HG03432 (cell line): ENCODE measurements at regions not wholly inside any gene's neighbourhood (a gene's known extent, or its start where the extent isn't known, plus 50 kb on each side); places are given as distances from the start of the nearest gene placed in this dataset.
"Not testable (repeated sequence)": the region's sequence is repeated elsewhere in the genome, so short reads cannot be mapped to it uniquely, and the experiment has no call there.

Experiments
- ATAC-seq: cut with Tn5 transposase; IDR thresholded peaks from one replicate; pipeline ENCODE4 v1.9.1; 2021; ENCODE audit warnings: mild to moderate bottlenecking, moderate library complexity; ENCODE audit not compliant: unreplicated experiment

GRCh38 chr12:87363497-87364084 lies 665.6 kb downstream of the C12orf50 start:
- no peak for ATAC-seq

DNA sequence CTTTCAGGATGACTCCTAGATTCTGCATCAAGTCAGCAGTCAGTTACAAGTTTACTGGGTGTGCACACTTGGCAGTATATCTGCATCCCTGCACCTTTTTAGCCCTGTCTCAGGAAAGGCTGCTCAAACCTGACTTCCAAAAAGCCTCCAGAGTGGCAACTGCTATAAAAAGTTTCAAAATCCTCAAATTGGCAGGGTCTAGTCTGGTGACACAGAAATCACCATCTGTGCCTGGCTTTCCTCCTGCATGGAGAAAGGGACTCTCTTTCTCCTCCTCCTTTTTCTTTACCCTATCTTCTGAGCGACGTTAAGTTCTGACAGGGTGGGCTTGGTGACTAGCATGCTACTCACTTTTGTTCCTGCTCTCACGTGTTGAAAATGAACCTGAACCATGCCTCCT lies 679.5 kb downstream of the C12orf50 start:
- no peak for ATAC-seq

DNA sequence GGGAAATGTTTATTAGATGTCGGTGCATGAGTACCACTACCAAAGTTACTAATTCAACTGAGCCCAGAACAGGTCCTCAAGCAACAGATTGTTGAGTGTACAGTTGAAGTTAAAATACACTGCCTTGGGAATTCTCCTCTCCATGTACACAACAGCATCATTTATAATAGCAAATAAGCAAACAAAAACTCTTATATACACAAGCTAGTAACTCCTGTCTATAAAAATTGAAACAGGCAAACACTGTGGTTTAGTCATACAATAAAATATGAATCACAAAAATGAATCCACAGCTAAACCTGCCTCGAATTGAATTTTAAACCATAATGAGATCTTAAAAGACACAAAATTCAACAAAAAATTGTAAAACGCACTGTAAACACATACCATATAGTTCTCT lies 681.1 kb downstream of the C12orf50 start:
- no peak for ATAC-seq

DNA sequence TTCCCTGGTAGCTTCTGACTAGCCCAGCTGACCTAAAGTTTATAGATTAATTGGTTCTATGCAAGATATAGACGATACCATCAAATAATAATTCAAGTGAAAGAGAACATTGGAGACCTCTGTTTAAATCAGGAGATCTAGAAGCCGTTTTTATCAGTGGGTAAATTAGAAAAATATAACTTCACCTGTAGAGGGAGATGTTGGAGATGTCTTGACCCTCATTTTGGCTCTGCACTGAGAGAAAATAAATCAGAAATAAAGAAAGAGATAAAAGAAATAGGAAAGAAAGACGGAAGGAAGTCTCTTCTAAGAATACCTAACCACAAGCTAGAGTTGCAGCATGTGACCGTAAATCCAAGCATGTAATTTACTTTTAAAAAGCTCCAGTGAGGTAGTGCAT lies 684.5 kb downstream of the C12orf50 start:
- no peak for ATAC-seq

- no peak for ATAC-seq
Observed at GRCh38 chr12:87338681-87339080, 690.5 kb downstream of the C12orf50 start.

DNA sequence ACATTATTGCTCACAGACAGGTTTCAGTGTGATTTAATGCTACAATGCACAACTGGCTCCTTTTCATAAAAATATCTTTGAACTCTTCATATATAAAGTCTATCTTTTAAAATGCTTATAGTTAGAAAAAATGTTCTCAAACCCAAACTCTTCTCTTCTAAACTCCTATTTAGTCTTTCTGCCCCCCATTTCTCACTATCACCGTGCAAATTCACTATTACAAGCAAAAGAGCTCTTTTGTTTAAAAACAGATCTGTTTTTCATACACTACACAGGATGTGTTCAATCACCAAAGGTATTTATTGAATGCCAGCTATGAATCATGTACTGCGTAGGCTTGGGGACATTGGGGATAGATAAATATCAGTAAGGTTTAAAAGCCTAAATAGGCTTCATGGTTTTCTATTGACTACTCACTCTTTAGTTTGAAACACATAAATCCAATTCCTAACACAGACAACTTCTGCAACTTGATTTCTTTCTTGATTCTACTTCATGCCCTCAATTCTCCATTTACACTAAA lies 692.3 kb downstream of the C12orf50 start:
- ATAC-seq: no peak

DNA sequence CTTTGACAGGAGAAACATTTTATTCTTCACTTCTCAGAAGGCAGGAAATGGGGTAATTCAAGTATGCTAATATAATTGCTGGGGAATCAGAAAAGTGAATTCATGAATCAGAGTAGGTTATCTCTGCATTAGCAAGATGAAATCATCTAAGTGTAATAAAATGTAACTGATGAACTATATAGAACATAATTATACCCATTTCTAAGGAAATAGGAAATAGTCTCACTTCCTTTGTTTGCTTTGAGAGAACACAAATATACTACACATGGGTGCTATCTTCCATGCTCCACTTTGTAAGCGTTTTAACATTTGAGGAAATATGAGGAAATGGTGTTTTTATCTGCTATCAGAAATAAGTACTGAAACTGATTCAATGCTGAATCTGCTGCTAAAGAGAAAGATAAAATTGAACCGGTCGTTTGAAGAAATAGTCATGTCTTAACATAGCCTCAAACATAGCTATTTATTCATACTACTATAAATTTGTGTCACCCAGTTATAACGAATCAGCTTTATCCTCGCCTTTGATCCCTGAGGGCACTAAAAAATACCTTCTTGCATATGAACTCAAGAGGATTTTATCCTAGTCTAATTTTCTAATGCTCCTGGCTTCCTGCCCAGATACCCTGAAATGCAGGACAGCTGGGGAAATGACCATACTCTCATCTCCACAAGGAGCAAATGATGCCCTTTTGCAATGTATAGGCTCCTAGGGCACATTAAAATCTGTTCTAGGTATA lies 696.0 kb downstream of the C12orf50 start:
- no peak for ATAC-seq

DNA sequence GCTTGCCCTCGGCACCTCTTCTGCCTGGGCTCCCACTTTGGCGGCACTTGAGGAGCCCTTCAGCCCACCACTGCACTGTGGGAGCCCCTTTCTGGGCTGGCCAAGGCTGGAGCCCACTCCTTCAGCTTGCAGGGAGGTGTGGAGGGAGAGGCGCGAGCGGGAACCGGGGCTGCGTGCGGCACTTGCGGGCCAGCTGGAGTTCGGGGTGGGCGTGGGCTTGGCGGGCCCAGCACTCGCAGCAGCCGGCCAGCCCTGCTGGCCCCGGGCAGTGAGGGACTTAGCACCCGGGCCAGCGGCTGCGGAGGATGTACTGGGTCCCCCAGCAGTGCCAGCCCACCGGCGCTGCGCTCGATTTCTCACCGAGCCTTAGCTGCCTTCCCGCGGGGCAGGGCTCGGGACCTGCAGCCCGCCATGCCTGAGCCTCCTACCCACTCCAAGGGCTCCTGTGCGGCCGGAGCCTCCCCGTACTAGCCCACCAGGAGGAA lies 699.1 kb downstream of the C12orf50 start:
- ATAC-seq: not testable (repeated sequence)

- ATAC-seq: no peak
Observed at GRCh38 chr12:87329076-87329863, 699.9 kb downstream of the C12orf50 start.

DNA sequence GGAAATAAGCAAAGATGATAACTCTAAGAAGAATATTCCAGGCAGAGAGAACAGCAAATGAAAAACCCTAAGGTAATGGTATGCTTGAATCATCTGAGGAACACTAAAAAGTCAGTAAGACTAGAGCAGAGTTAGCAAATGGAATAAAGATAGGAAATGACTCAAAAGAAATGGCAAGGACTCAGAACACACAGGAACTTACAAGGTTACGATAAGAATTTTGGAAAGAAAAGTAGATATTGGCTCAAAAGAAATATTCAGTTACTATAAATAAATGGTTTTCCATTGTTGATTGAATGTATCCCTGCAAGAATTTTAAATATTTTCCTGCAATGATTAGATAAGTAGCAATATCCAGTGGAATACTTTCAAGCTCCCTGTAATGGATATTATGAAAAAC lies 705.8 kb downstream of the C12orf50 start:
- no peak for ATAC-seq

DNA sequence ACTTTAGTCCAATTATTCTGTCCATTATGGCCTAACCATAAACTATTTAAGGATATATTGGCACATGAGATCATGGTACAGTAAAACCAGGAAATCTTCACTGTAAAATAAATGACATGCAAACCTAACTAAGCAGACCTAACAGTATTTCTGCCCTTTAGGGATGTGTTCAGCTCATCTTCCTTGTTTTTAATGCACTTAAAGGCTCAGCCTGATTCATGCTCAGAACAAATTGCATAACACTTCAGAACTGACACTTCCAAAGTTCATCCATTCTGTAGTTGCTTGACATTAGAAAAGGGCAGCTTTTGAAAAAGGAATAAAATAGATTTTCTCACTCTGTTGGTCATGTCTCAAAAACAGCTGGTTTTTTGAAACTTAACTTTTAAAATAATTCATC lies 708.5 kb downstream of the C12orf50 start:
- ATAC-seq: no peak

DNA sequence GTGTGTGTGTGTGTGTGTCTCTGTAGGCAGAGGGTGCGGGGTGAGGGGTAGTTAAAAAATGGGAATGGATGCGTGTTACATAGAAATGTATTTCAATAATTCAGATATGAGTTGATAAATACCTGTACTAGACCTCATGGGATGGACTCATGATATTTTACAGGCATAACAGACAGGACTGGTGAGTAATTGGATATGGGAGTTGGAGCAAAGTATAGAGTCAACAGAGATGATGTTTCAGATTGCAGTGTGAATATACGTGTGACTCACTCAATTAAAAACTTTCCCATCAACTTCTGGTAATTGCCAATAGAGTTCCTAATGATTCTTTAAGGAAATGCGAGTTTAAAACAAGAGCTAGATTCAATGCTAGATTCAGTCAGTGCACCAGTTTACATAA lies 711.9 kb downstream of the C12orf50 start:
- ATAC-seq: no peak

DNA sequence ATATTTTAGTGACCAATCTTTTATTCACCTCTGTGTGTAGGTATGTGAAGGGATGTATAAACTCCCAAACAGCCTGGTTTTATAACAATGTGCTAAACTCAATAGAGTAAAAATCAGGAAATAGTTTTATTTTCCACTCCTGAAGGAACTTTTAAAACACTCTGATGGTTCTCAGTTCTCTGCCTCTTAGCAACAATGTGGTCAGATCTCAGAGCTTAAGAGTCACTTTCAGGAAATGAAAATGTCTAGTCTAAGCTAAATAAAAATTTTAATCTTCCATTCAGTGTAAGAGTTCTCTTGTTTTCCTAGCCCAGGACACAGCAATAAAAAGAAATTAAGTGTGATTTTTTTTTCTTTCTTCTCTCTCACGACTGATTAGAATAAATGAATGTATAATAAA lies 718.0 kb downstream of the C12orf50 start:
- ATAC-seq: peak; percentile 72

DNA sequence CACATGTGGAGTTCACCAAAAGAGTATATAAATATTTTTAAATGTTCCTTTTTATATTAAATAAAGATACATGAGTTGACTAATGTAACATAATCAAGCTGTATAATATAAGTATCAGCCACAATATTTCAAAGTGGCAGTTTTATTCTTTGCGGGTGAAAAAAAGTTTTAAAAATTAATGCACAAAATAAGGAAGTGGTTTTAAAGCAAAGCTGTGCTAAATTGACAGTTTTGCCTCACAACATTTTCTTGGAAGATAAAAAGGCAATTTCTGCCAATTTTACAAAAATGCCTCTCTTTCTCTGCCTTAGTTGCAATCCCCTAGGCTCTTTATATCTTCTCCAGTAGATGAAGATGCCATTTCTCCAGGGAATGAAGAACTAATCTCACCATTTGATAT lies 719.1 kb downstream of the C12orf50 start:
- ATAC-seq: no peak

GRCh38 chr12:87305481-87305880 lies 723.7 kb downstream of the C12orf50 start:
- peak; percentile 58 for ATAC-seq

DNA sequence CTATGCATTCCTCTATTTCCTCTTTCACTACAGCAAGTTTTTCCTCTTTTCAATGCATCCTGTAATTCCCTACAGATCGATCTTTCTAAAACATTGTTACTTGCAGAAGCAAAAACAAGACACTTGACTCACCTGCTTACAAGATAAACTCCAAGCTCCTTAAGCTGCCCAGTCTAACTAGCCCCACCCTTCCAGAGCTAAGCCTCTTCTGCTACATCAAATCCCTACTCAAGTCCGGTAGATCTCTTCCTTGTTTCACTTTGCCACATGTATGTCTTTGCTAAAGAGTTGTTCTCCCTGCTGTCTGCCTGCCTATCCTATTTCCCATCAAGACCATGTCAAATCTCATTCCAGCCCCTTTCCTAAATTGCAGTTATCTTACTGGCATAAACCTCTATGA lies 724.8 kb downstream of the C12orf50 start:
- ATAC-seq: no peak

- no peak for ATAC-seq
Observed at GRCh38 chr12:87303396-87304012, 725.7 kb downstream of the C12orf50 start.

GRCh38 chr12:87302126-87302745 lies 727.0 kb downstream of the C12orf50 start:
- ATAC-seq: no peak

DNA sequence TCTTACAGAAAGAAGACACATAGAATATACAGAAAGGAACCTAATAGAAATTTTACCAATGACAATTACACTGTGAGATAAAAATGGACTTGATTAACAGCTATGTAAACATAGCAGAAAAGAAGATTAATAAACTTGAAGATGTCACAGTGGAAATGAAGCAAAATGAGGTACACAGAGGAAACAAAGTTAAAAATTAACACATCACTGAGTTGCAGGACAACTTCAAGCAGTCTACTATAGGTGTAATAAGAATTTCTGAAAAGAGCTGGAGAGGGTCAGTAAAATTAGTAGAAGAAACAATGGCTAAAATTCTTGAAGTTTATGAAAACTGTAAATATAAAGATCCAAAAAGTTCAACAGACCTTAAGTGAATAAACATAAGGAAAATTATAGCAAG lies 738.7 kb downstream of the C12orf50 start:
- no peak for ATAC-seq

DNA sequence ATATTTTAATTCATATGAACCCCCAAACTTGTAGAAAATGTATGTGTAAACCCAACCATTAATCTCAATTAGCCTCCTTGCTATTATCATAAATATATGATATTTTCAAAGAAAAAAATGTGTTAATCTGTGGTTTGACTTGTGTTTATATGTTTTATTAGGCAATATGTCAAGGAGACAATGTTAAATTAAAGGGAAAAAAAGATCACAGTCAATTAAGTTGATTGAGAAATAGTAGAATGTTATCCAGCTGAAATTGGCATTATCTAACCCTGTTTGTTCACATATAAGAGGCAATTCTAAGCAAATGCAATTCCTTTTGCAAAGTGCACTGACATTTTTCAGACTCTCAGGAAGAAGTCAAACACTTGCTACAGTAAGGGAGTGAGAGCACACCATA lies 745.3 kb downstream of the C12orf50 start:
- no peak for ATAC-seq

- no peak for ATAC-seq
Observed at GRCh38 chr12:87283111-87283510, 746.1 kb downstream of the C12orf50 start.
